ENCODE measurements at regions not wholly inside any gene's neighbourhood (a gene's known extent, or its start where the extent isn't known, plus 50 kb on each side); places are given as distances from the start of the nearest gene placed in this dataset.

DNA sequence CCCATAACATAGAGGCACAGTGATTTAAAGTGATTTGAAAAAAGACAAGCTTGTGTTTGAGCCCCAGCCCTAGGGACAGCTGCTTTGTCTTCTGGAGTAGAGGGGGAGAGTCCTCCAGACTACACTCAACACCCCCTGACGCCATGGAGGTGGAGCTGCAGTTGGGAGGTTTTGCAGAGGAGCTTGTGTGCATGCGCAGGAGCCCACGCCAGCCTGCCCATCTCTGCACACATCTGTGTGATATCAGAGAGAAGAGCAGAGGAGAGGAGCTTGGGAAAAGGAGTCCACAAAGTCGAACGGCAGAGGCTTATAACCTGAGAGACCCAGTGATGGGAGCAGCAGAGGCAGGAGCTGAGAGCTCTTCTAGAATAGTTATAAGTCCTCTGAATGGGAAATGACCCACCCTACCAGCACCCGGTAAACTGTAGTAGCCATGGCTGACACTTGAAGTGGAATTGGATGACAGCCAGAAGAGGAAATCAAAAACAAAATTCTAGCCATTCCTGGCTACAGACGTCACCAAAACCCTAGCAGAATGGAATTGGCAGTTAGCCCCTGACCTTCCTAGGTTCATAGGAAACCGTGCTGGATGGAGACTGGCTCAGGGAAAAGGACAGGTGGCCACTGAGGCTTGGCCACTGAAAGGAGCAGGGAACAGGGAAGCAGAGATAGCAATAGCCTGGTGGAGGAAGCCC is 185.1 kb upstream of the VASH1 start:
- H3K4me3 Mint-ChIP-seq (ENCODE audit: unreplicated experiment) = no peak overlapping the region
- TF ChIP-seq, protein P1, sequence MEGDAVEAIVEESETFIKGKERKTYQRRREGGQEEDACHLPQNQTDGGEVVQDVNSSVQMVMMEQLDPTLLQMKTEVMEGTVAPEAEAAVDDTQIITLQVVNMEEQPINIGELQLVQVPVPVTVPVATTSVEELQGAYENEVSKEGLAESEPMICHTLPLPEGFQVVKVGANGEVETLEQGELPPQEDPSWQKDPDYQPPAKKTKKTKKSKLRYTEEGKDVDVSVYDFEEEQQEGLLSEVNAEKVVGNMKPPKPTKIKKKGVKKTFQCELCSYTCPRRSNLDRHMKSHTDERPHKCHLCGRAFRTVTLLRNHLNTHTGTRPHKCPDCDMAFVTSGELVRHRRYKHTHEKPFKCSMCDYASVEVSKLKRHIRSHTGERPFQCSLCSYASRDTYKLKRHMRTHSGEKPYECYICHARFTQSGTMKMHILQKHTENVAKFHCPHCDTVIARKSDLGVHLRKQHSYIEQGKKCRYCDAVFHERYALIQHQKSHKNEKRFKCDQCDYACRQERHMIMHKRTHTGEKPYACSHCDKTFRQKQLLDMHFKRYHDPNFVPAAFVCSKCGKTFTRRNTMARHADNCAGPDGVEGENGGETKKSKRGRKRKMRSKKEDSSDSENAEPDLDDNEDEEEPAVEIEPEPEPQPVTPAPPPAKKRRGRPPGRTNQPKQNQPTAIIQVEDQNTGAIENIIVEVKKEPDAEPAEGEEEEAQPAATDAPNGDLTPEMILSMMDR (IDR thresholded peaks at IDR 0.05) = no peak
- DNase-seq (ENCODE audit: low spot score) = no peak
- H3K9me3 Mint-ChIP-seq (ENCODE audit: low read depth) = peaks cover 6% of the 10 kb centered on the region
- H3K4me1 Mint-ChIP-seq (ENCODE audit: low read depth) = peaks cover 6% of the 10 kb centered on the region
- H3K27me3 Mint-ChIP-seq (ENCODE audit: low read depth) = peaks cover 11% of the 10 kb centered on the region
- no peak overlapping the region for H3K27ac Mint-ChIP-seq (ENCODE audit: unreplicated experiment)
- no peaks in the 10 kb centered on the region for H3K36me3 Mint-ChIP-seq (ENCODE audit: low read depth)

DNA sequence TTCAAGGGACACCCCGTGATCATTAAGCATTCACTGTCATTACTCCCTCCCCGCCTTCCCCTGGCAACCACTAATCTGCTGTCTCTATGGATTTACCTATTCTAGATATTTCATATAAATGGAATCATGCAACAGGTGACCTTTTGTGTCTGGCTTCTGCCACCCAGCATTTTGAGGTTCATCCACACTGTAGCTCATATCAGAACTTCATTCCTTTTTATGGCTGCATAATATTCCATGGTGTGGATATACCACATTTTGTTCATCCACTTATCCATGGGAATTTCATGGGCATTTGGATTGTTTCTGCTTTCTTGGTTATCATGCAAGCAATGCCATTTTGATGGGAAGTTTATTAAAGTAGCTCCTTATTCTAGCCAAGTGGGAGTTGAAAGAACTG is 184.2 kb upstream of the VASH1 start:
- Mint-ChIP-seq H3K4me1 (ENCODE audit: low read depth) (peaks cover 6% of the 10 kb centered on the region), H3K4me3 (ENCODE audit: unreplicated experiment) (no peak overlapping the region), H3K27me3 (ENCODE audit: low read depth) (peaks cover 11% of the 10 kb centered on the region), H3K9me3 (ENCODE audit: low read depth) (peaks cover 6% of the 10 kb centered on the region), H3K27ac (ENCODE audit: unreplicated experiment) (no peak overlapping the region), H3K36me3 (ENCODE audit: low read depth) (no peaks in the 10 kb centered on the region)
- TF ChIP-seq, protein P1 (IDR thresholded peaks at IDR 0.05) = no peak
- no peak for DNase-seq (ENCODE audit: low spot score)

DNA sequence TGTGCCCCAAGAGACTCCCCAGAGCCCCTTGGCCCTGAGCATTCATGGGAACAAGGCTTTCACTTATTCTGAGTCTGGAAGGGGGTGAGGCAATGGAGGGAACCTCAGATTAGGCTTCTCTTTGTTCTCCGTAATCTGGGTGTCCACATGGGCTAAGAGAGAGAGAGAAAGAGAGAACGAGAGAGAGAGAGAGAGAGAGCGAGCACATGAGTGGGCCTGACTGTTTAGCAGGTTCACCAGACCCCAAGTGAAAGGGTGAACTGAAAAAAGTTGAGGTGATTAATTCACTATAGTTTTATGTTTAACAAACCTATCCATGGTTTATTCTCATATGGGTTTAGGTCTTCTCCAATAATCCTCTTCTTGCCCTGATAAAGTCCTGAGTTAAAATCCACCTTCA is 183.4 kb upstream of the VASH1 start:
- H3K9me3 Mint-ChIP-seq (ENCODE audit: low read depth) = peaks cover 6% of the 10 kb centered on the region
- H3K27ac Mint-ChIP-seq (ENCODE audit: unreplicated experiment) = no peak overlapping the region
- no peak for DNase-seq (ENCODE audit: low spot score)
- H3K27me3 Mint-ChIP-seq (ENCODE audit: low read depth) = peaks cover 11% of the 10 kb centered on the region
- H3K36me3 Mint-ChIP-seq (ENCODE audit: low read depth) = no peaks in the 10 kb centered on the region
- H3K4me3 Mint-ChIP-seq (ENCODE audit: unreplicated experiment) = no peak overlapping the region
- peaks cover 6% of the 10 kb centered on the region for H3K4me1 Mint-ChIP-seq (ENCODE audit: low read depth)
- TF ChIP-seq, protein P1 (IDR thresholded peaks at IDR 0.05) = no peak

DNA sequence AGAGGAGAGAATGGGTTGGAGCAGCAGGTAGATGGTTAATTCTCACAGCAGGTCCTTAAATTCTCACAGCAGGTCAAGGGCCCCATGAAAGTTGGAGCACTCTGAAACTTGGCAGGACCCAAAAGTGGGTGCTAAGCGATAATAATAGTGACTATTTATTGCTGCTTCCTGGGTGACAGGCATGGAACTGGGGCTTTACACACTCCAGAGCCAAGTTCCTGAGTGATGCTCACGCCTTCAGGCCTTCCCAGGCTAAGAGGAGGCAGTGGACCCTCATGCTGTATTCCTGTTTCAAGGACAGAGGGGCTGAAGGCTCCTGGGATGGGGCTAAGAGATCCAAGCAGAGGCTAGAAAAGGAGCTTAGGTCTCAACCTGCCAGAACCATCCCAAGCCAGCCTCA is 180.9 kb upstream of the VASH1 start:
- Mint-ChIP-seq H3K27ac (ENCODE audit: unreplicated experiment) (no peak overlapping the region), H3K27me3 (ENCODE audit: low read depth) (peaks cover 2% of the 10 kb centered on the region), H3K36me3 (ENCODE audit: low read depth) (no peaks in the 10 kb centered on the region), H3K4me3 (ENCODE audit: unreplicated experiment) (no peak overlapping the region), H3K9me3 (ENCODE audit: low read depth) (peaks cover 6% of the 10 kb centered on the region), H3K4me1 (ENCODE audit: low read depth) (peaks cover 6% of the 10 kb centered on the region)
- no peak for DNase-seq (ENCODE audit: low spot score)
- TF ChIP-seq, protein P1 (IDR thresholded peaks at IDR 0.05) = no peak

DNA sequence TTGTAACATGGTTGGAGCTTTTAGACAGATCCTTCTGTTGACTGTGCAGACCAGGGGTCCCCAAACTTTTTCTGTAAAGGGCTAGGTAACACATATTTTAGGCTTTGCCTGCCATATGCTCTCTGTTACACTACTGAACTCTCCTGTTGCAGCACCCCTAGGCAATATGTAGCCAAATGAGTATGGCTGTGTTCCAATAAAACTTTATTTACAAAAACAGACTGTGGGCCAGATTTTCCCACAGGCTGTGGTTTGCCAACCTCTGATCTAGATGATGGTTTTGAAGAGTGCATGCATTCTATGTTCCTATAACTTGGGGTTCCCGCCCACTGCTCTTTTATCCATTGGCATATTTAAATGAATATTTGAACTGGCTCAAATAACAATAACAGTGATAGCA is 180.3 kb upstream of the VASH1 start:
- TF ChIP-seq, protein P1 (IDR thresholded peaks at IDR 0.05) = no peak
- H3K27ac Mint-ChIP-seq (ENCODE audit: unreplicated experiment) = no peak overlapping the region
- H3K4me1 Mint-ChIP-seq (ENCODE audit: low read depth) = peaks cover 6% of the 10 kb centered on the region
- DNase-seq (ENCODE audit: low spot score) = no peak
- peaks cover 6% of the 10 kb centered on the region for H3K9me3 Mint-ChIP-seq (ENCODE audit: low read depth)
- H3K4me3 Mint-ChIP-seq (ENCODE audit: unreplicated experiment) = no peak overlapping the region
- no peaks in the 10 kb centered on the region for H3K36me3 Mint-ChIP-seq (ENCODE audit: low read depth)
- peaks cover 2% of the 10 kb centered on the region for H3K27me3 Mint-ChIP-seq (ENCODE audit: low read depth)

Measured in chondrocyte (in vitro differentiated cells).